ENCODE measurements at regions not wholly inside any gene's neighbourhood (a gene's known extent, or its start where the extent isn't known, plus 50 kb on each side); places are given as distances from the start of the nearest gene placed in this dataset.

GRCh38 chr5:8912106-8912505 lies 633.8 kb downstream of the SEMA5A start:
- no peaks in the 10 kb centered on the region for H3K9me3 Mint-ChIP-seq (ENCODE audit: unreplicated experiment)
- TF ChIP-seq CTCF (IDR thresholded peaks at IDR 0.05; ENCODE audit: partially characterized antibody, unreplicated experiment): no peak
- no peak overlapping the region for H3K4me3 Mint-ChIP-seq (ENCODE audit: unreplicated experiment)
- DNase-seq: no peak
- H3K4me1 Mint-ChIP-seq (ENCODE audit: low read depth, unreplicated experiment): no peaks in the 10 kb centered on the region
- H3K27ac Mint-ChIP-seq (ENCODE audit: unreplicated experiment): no peak overlapping the region
- no peaks in the 10 kb centered on the region for H3K36me3 Mint-ChIP-seq (ENCODE audit: unreplicated experiment)
- peaks cover 1% of the 10 kb centered on the region for H3K27me3 Mint-ChIP-seq (ENCODE audit: unreplicated experiment)

GRCh38 chr5:8913522-8913921 lies 632.4 kb downstream of the SEMA5A start:
- Mint-ChIP-seq H3K4me3 (ENCODE audit: unreplicated experiment) (no peak overlapping the region), H3K27me3 (ENCODE audit: unreplicated experiment) (peaks cover 1% of the 10 kb centered on the region), H3K36me3 (ENCODE audit: unreplicated experiment) (no peaks in the 10 kb centered on the region), H3K9me3 (ENCODE audit: unreplicated experiment) (no peaks in the 10 kb centered on the region), H3K27ac (ENCODE audit: unreplicated experiment) (no peak overlapping the region), H3K4me1 (ENCODE audit: low read depth, unreplicated experiment) (no peaks in the 10 kb centered on the region)
- no peak for TF ChIP-seq CTCF (IDR thresholded peaks at IDR 0.05; ENCODE audit: partially characterized antibody, unreplicated experiment)
- no peak for DNase-seq

GRCh38 chr5:8919096-8919495 lies 626.8 kb downstream of the SEMA5A start:
- H3K27me3 Mint-ChIP-seq (ENCODE audit: unreplicated experiment): no peaks in the 10 kb centered on the region
- no peak for TF ChIP-seq CTCF (IDR thresholded peaks at IDR 0.05; ENCODE audit: partially characterized antibody, unreplicated experiment)
- DNase-seq: no peak
- H3K9me3 Mint-ChIP-seq (ENCODE audit: unreplicated experiment): no peaks in the 10 kb centered on the region
- no peaks in the 10 kb centered on the region for H3K36me3 Mint-ChIP-seq (ENCODE audit: unreplicated experiment)
- no peak overlapping the region for H3K27ac Mint-ChIP-seq (ENCODE audit: unreplicated experiment)
- H3K4me1 Mint-ChIP-seq (ENCODE audit: low read depth, unreplicated experiment): no peaks in the 10 kb centered on the region
- no peak overlapping the region for H3K4me3 Mint-ChIP-seq (ENCODE audit: unreplicated experiment)

- Mint-ChIP-seq H3K4me3 (ENCODE audit: unreplicated experiment) (no peak overlapping the region), H3K9me3 (ENCODE audit: unreplicated experiment) (no peaks in the 10 kb centered on the region), H3K27ac (ENCODE audit: unreplicated experiment) (no peak overlapping the region), H3K36me3 (ENCODE audit: unreplicated experiment) (no peaks in the 10 kb centered on the region), H3K27me3 (ENCODE audit: unreplicated experiment) (no peaks in the 10 kb centered on the region), H3K4me1 (ENCODE audit: low read depth, unreplicated experiment) (no peaks in the 10 kb centered on the region)
- TF ChIP-seq CTCF (IDR thresholded peaks at IDR 0.05; ENCODE audit: partially characterized antibody, unreplicated experiment): no peak
- DNase-seq: no peak
Measured at GRCh38 chr5:8923526-8923925, 622.3 kb downstream of the SEMA5A start.

GRCh38 chr5:8924054-8924793 lies 621.7 kb downstream of the SEMA5A start:
- H3K9me3 Mint-ChIP-seq (ENCODE audit: unreplicated experiment): no peaks in the 10 kb centered on the region
- no peaks in the 10 kb centered on the region for H3K4me1 Mint-ChIP-seq (ENCODE audit: low read depth, unreplicated experiment)

More at GRCh38 chr5:8924054-8924793, 621.7 kb downstream of the SEMA5A start:
- TF ChIP-seq CTCF (IDR thresholded peaks at IDR 0.05; ENCODE audit: partially characterized antibody, unreplicated experiment): no peak
- no peak for DNase-seq
- H3K27me3 Mint-ChIP-seq (ENCODE audit: unreplicated experiment): no peaks in the 10 kb centered on the region
- H3K36me3 Mint-ChIP-seq (ENCODE audit: unreplicated experiment): no peaks in the 10 kb centered on the region
- no peak overlapping the region for H3K27ac Mint-ChIP-seq (ENCODE audit: unreplicated experiment)
- H3K4me3 Mint-ChIP-seq (ENCODE audit: unreplicated experiment): no peak overlapping the region
